Lower lobe of right lung (tissue), 2 donors: ENCODE measurements at regions not wholly inside any gene's neighbourhood (a gene's known extent, or its start where the extent isn't known, plus 50 kb on each side); places are given as distances from the start of the nearest gene placed in this dataset.

ENCODE experiments used
- ATAC-seq, 2 donors: fragments of 200-7000 bp; cut with Tn5 transposase; one replicate each; pipeline ENCODE4 v1.9.1; 2020 to 2022; ENCODE audit warnings: mild to moderate bottlenecking in 2 of 2, moderate library complexity in 2 of 2
- DNase-seq: peaks from one replicate; pipeline ENCODE4 v3.0.0-alpha.2; 2020
- H3K27ac ChIP-seq: fragments of 200-600 bp; one replicate; pipeline ENCODE4 v1.8.0; 2022
- H3K27me3 ChIP-seq: fragments of 200-600 bp; one replicate; pipeline ENCODE4 v1.8.0; 2022; ENCODE audit warnings: low read depth
- H3K36me3 ChIP-seq: fragments of 200-600 bp; one replicate; pipeline ENCODE4 v1.8.0; 2022; ENCODE audit warnings: mild to moderate bottlenecking
- H3K4me1 ChIP-seq: fragments of 200-600 bp; one replicate; pipeline ENCODE4 v1.8.0; 2022
- H3K4me3 ChIP-seq: fragments of 200-600 bp; one replicate; pipeline ENCODE4 v1.8.0; 2022; ENCODE audit warnings: mild to moderate bottlenecking
- H3K9me3 ChIP-seq: fragments of 200-600 bp; one replicate; pipeline ENCODE4 v1.8.0; 2022
- CTCF ChIP-seq: fragments of 200-600 bp; IDR thresholded peaks from one replicate; pipeline ENCODE4 v1.8.0; 2022; ENCODE audit warnings: antibody characterized with exemption, mild to moderate bottlenecking
- intact Hi-C: fragments of 100-400 bp; cut with DNase I; formaldehyde crosslinking; loops from one replicate; pipeline ENCODE4 v1.11.0; 2022
- donor health status: DM: no; HTN: yes; CAD: no; lungs with severe emphysema.

GRCh38 chr5:17690473-17690872, 56.2 kb downstream of the TAF11L14 start:
- Histone ChIP-seq H3K27me3 (no peaks in the 10 kb centered on the region), H3K9me3 (no peaks in the 10 kb centered on the region), H3K4me1 (no peaks in the 10 kb centered on the region), H3K27ac (no peak overlapping the region), H3K36me3 (no peaks in the 10 kb centered on the region), H3K4me3 (no peak overlapping the region)
- DNase-seq (no peak), ATAC-seq (no peak)
- no peak for TF ChIP-seq CTCF
- intact Hi-C loops = no loop called here

GRCh38 chr5:17691762-17692161, 57.5 kb downstream of the TAF11L14 start:
- intact Hi-C loops = no loop called here
- TF ChIP-seq CTCF = no peak

GRCh38 chr5:17694371-17694770, 60.1 kb downstream of the TAF11L14 start:
- no peak for ATAC-seq
- H3K4me3 ChIP-seq = no peak overlapping the region
- no peaks in the 10 kb centered on the region for H3K4me1 ChIP-seq
- intact Hi-C loops = no loop called here
- no peaks in the 10 kb centered on the region for H3K36me3 ChIP-seq
- no peak for TF ChIP-seq CTCF
- DNase-seq = no peak
- no peak overlapping the region for H3K27ac ChIP-seq
- H3K9me3 ChIP-seq = no peaks in the 10 kb centered on the region
- H3K27me3 ChIP-seq = no peaks in the 10 kb centered on the region

More at GRCh38 chr5:17691762-17692161, 57.5 kb downstream of the TAF11L14 start:
- Histone ChIP-seq H3K36me3 (no peaks in the 10 kb centered on the region), H3K9me3 (no peaks in the 10 kb centered on the region), H3K27me3 (no peaks in the 10 kb centered on the region), H3K4me1 (no peaks in the 10 kb centered on the region), H3K4me3 (no peak overlapping the region), H3K27ac (no peak overlapping the region)
- no peak for DNase-seq
- no peak for ATAC-seq

GRCh38 chr5:17694914-17695313, 60.7 kb downstream of the TAF11L14 start:
- DNase-seq (no peak), ATAC-seq (no peak)
- H3K4me1 ChIP-seq = no peaks in the 10 kb centered on the region
- no peaks in the 10 kb centered on the region for H3K9me3 ChIP-seq
- intact Hi-C loops = no loop called here
- no peak overlapping the region for H3K27ac ChIP-seq
- no peaks in the 10 kb centered on the region for H3K27me3 ChIP-seq
- TF ChIP-seq CTCF = no peak
- no peak overlapping the region for H3K4me3 ChIP-seq
- no peaks in the 10 kb centered on the region for H3K36me3 ChIP-seq

GRCh38 chr5:17696627-17697026, 62.4 kb downstream of the TAF11L14 start:
- TF ChIP-seq CTCF = no peak
- no peaks in the 10 kb centered on the region for H3K27me3 ChIP-seq
- intact Hi-C loops = no loop called here

GRCh38 chr5:17697671-17698070, 63.4 kb downstream of the TAF11L14 start:
- intact Hi-C loops = no loop called here
- Histone ChIP-seq H3K36me3 (no peaks in the 10 kb centered on the region), H3K9me3 (no peaks in the 10 kb centered on the region), H3K27ac (no peak overlapping the region), H3K4me3 (no peak overlapping the region), H3K4me1 (no peaks in the 10 kb centered on the region), H3K27me3 (no peaks in the 10 kb centered on the region)
- no peak for ATAC-seq
- no peak for DNase-seq
- TF ChIP-seq CTCF = no peak

More at GRCh38 chr5:17696627-17697026, 62.4 kb downstream of the TAF11L14 start:
- H3K9me3 ChIP-seq = no peaks in the 10 kb centered on the region
- H3K4me3 ChIP-seq = no peak overlapping the region
- ATAC-seq (no peak), DNase-seq (no peak)
- no peak overlapping the region for H3K27ac ChIP-seq
- H3K36me3 ChIP-seq = no peaks in the 10 kb centered on the region
- no peaks in the 10 kb centered on the region for H3K4me1 ChIP-seq
